ENCODE measurements at regions not wholly inside any gene's neighbourhood (a gene's known extent, or its start where the extent isn't known, plus 50 kb on each side); places are given as distances from the start of the nearest gene placed in this dataset.

DNA sequence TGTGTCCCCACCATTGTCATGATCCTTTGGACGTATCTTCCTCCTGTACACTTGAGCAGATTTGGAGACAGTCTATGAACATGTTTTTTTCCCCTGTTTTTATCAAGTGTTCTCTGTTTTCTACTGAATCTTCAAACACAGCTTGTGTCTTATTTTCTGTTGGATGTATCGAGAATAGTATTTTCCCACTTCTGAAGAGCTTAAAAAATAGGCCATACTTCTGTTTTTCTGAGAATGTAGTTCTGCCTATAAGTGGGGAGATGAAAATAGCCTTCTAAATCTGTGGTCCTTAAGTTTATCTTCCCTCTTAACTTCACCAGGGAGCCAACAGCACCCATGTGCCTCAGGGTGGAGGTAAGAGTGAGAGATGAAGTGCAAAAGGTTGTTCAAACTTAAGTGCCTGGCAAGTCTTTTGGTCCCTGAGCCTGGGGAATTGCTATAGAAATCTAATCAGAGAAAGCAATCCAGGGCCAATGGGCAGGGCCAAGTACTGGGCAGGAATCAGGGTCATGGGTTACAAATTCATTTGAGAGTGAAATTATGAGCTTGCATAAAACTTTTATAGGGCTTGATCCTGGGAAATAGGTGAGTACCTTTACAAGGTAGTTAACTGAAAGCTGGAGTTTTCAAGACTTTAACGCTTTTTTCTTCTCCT lies 58.9 kb downstream of the ARF6 start (continued):
- TF ChIP-seq GTF2F1 (IDR thresholded peaks at IDR 0.05; ENCODE audit: borderline replicate concordance, low read depth, low read length) = no peak
- TF ChIP-seq BRCA1 (IDR thresholded peaks at IDR 0.05; ENCODE audit: low read depth, low read length) = no peak
- TF ChIP-seq SAP30 (IDR thresholded peaks at IDR 0.05; ENCODE audit: insufficient read depth, insufficient replicate concordance, low read length) = no peak
- no peak for TF ChIP-seq TBP (IDR thresholded peaks at IDR 0.05; ENCODE audit: low read depth, low read length)
- no peak for TF ChIP-seq SP4 (IDR thresholded peaks at IDR 0.05; ENCODE audit: low read length)
- TF ChIP-seq, protein P1, sequence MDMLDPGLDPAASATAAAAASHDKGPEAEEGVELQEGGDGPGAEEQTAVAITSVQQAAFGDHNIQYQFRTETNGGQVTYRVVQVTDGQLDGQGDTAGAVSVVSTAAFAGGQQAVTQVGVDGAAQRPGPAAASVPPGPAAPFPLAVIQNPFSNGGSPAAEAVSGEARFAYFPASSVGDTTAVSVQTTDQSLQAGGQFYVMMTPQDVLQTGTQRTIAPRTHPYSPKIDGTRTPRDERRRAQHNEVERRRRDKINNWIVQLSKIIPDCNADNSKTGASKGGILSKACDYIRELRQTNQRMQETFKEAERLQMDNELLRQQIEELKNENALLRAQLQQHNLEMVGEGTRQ (IDR thresholded peaks at IDR 0.05; ENCODE audit: low read length) = no peak
- TF ChIP-seq SP2 (IDR thresholded peaks at IDR 0.05; ENCODE audit: low read length) = no peak
- no peak for TF ChIP-seq RXRA (IDR thresholded peaks at IDR 0.05; ENCODE audit: insufficient read depth, low read depth, low read length)
- no peak for TF ChIP-seq SIN3A (conservative IDR thresholded peaks at IDR 0.05 in 1 of 2, IDR thresholded peaks at IDR 0.05 in 1 of 2; ENCODE audit: low read depth in 1 of 2, low read length in 2 of 2)

Data from H1 (cell line).